ENCODE measurements at regions not wholly inside any gene's neighbourhood (a gene's known extent, or its start where the extent isn't known, plus 50 kb on each side); places are given as distances from the start of the nearest gene placed in this dataset.

DNA sequence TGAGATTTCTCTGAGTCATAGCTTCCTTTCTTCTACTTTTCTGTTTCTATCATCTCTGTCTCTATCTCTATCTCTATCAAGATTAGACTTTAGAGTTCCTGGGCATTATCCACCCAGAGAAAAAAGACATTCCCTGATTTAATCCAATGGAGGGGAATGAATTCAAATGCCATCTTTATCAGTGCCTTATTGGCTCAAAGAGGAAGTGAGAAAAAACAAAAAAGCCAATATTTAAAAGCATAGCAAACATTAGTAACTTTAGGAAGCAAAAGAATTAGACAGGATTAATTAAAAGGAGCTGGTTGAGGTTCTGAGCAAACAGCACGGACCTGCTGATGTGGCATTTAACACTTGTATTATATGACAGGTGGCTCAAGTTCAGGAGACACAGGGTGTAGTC is 736.5 kb downstream of the REEP3 start:
- Histone ChIP-seq H3K4me3 (ENCODE audit: insufficient read depth in 1 of 2, low read depth in 1 of 2, low read length in 2 of 2) (no peak overlapping the region), H2BK5ac (ENCODE audit: low read depth, low read length, poor library complexity, severe bottlenecking) (no peak overlapping the region), H2BK15ac (ENCODE audit: low read depth, poor library complexity, severe bottlenecking) (no peak overlapping the region), H3K36me3 (ENCODE audit: control insufficient read depth in 1 of 2, insufficient read depth in 2 of 2, low read depth in 1 of 2, low read length in 2 of 2) (no peaks in the 10 kb centered on the region), H2AFZ (ENCODE audit: low read depth, low read length) (no peak overlapping the region), H4K91ac (ENCODE audit: low read length) (no peak overlapping the region), H3K9ac (ENCODE audit: low read length) (no peak overlapping the region), H3K14ac (ENCODE audit: low read length in 2 of 2) (no peak overlapping the region), H2AK5ac (ENCODE audit: low read length, severe bottlenecking) (no peak overlapping the region), H3K27me3 (ENCODE audit: control insufficient read depth in 1 of 2, insufficient read depth in 1 of 2, low read length in 2 of 2) (no peaks in the 10 kb centered on the region), H3K4ac (ENCODE audit: low read depth in 1 of 2, low read length in 2 of 2) (no peak overlapping the region), H3K9me3 (ENCODE audit: control insufficient read depth, low read length) (no peaks in the 10 kb centered on the region), H2BK120ac (ENCODE audit: low read depth, low read length) (no peak overlapping the region), H3K4me1 (ENCODE audit: control insufficient read depth, insufficient read depth, low read depth, low read length) (no peaks in the 10 kb centered on the region), H3K79me1 (replicated peaks; ENCODE audit: low read length, poor library complexity, severe bottlenecking) (no peaks in the 10 kb centered on the region), H2BK12ac (ENCODE audit: low read length in 2 of 2) (no peak overlapping the region), H3K27ac (ENCODE audit: low read length, poor library complexity, severe bottlenecking) (no peak overlapping the region), H3K18ac (ENCODE audit: low read depth in 1 of 2, low read length in 2 of 2) (no peak overlapping the region), H4K8ac (ENCODE audit: low read length) (no peak overlapping the region), H3K4me2 (ENCODE audit: low read length, poor library complexity, severe bottlenecking) (no peak overlapping the region), H3K23ac (ENCODE audit: low read length in 2 of 2) (no peak overlapping the region)
- 81% methylated on average over 1 of the region's 1 CpG for WGBS
- DNase-seq = no peak

DNA sequence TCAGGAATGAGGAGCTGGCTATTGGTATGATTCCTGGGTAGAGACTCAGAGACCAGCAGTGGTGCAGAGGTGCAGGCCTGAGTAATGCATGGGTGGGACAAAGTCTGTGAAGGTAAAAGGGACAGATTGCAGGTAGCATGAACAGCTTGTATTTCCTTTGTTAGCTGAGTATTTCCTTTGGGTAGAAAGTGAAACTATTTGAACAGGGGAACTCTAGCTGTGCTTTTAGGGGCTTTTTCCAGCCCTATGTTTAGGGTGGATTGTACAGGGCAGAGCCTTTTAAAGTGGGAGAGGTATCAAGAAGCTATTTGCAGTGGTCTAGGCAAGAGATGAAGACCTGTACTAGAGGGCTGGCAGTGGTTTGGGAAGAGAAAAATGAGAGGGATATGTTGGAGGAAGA is 739.9 kb downstream of the REEP3 start:
- no peak overlapping the region for H2BK5ac ChIP-seq (ENCODE audit: low read depth, low read length, poor library complexity, severe bottlenecking)
- H3K27me3 ChIP-seq (ENCODE audit: control insufficient read depth in 1 of 2, insufficient read depth in 1 of 2, low read length in 2 of 2) = no peaks in the 10 kb centered on the region
- H3K36me3 ChIP-seq (ENCODE audit: control insufficient read depth in 1 of 2, insufficient read depth in 2 of 2, low read depth in 1 of 2, low read length in 2 of 2) = no peaks in the 10 kb centered on the region
- no peak overlapping the region for H2BK120ac ChIP-seq (ENCODE audit: low read depth, low read length)
- no peaks in the 10 kb centered on the region for H3K4me1 ChIP-seq (ENCODE audit: control insufficient read depth, insufficient read depth, low read depth, low read length)
- no peak overlapping the region for H4K91ac ChIP-seq (ENCODE audit: low read length)
- DNase-seq = no peak
- no peak overlapping the region for H3K27ac ChIP-seq (ENCODE audit: low read length, poor library complexity, severe bottlenecking)
- no peak overlapping the region for H4K8ac ChIP-seq (ENCODE audit: low read length)
- H3K9me3 ChIP-seq (ENCODE audit: control insufficient read depth, low read length) = no peaks in the 10 kb centered on the region
- no peak overlapping the region for H3K9ac ChIP-seq (ENCODE audit: low read length)
- no peak overlapping the region for H2AK5ac ChIP-seq (ENCODE audit: low read length, severe bottlenecking)
- no peak overlapping the region for H3K18ac ChIP-seq (ENCODE audit: low read depth in 1 of 2, low read length in 2 of 2)
- no peak overlapping the region for H3K4me3 ChIP-seq (ENCODE audit: insufficient read depth in 1 of 2, low read depth in 1 of 2, low read length in 2 of 2)
- H3K14ac ChIP-seq (ENCODE audit: low read length in 2 of 2) = no peak overlapping the region
- H3K23ac ChIP-seq (ENCODE audit: low read length in 2 of 2) = no peak overlapping the region
- no peak overlapping the region for H3K4me2 ChIP-seq (ENCODE audit: low read length, poor library complexity, severe bottlenecking)
- H3K4ac ChIP-seq (ENCODE audit: low read depth in 1 of 2, low read length in 2 of 2) = no peak overlapping the region
- no peak overlapping the region for H2AFZ ChIP-seq (ENCODE audit: low read depth, low read length)
- H3K79me1 ChIP-seq (replicated peaks; ENCODE audit: low read length, poor library complexity, severe bottlenecking) = no peaks in the 10 kb centered on the region
- no peak overlapping the region for H2BK15ac ChIP-seq (ENCODE audit: low read depth, poor library complexity, severe bottlenecking)
- no peak overlapping the region for H2BK12ac ChIP-seq (ENCODE audit: low read length in 2 of 2)

DNA sequence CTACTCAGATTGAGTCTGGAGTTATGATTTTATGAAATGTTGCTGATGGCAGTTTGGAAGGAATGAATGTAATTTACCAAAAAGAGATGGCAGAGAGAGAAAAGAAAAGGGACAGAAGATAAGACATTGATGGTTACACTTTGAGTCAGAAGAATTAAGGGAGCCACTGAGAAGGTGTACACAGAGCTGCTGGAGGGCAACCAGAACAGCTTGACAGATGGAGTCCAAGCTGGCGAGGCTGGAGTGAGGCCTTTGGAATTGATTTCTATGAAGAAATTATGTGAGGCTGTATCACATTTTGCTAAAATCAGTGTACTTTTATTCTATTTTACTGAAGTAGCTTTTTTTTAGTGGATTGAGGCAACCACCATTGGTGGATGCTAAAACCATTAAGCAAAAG is 740.5 kb downstream of the REEP3 start:
- H3K14ac ChIP-seq (ENCODE audit: low read length in 2 of 2) = no peak overlapping the region
- WGBS = 100% methylated on average over 1 of the region's 1 CpG
- H2BK120ac ChIP-seq (ENCODE audit: low read depth, low read length) = no peak overlapping the region
- no peaks in the 10 kb centered on the region for H3K9me3 ChIP-seq (ENCODE audit: control insufficient read depth, low read length)
- no peak overlapping the region for H3K27ac ChIP-seq (ENCODE audit: low read length, poor library complexity, severe bottlenecking)
- H3K4ac ChIP-seq (ENCODE audit: low read depth in 1 of 2, low read length in 2 of 2) = no peak overlapping the region
- H3K4me2 ChIP-seq (ENCODE audit: low read length, poor library complexity, severe bottlenecking) = no peak overlapping the region
- no peak overlapping the region for H3K23ac ChIP-seq (ENCODE audit: low read length in 2 of 2)
- no peaks in the 10 kb centered on the region for H3K4me1 ChIP-seq (ENCODE audit: control insufficient read depth, insufficient read depth, low read depth, low read length)
- H3K36me3 ChIP-seq (ENCODE audit: control insufficient read depth in 1 of 2, insufficient read depth in 2 of 2, low read depth in 1 of 2, low read length in 2 of 2) = no peaks in the 10 kb centered on the region
- no peak overlapping the region for H2AFZ ChIP-seq (ENCODE audit: low read depth, low read length)
- H3K27me3 ChIP-seq (ENCODE audit: control insufficient read depth in 1 of 2, insufficient read depth in 1 of 2, low read length in 2 of 2) = no peaks in the 10 kb centered on the region
- no peak for DNase-seq
- H2BK12ac ChIP-seq (ENCODE audit: low read length in 2 of 2) = no peak overlapping the region
- H3K4me3 ChIP-seq (ENCODE audit: insufficient read depth in 1 of 2, low read depth in 1 of 2, low read length in 2 of 2) = no peak overlapping the region
- no peak overlapping the region for H2BK15ac ChIP-seq (ENCODE audit: low read depth, poor library complexity, severe bottlenecking)
- H3K9ac ChIP-seq (ENCODE audit: low read length) = no peak overlapping the region
- no peak overlapping the region for H4K91ac ChIP-seq (ENCODE audit: low read length)
- H2AK5ac ChIP-seq (ENCODE audit: low read length, severe bottlenecking) = no peak overlapping the region
- H3K18ac ChIP-seq (ENCODE audit: low read depth in 1 of 2, low read length in 2 of 2) = no peak overlapping the region
- H2BK5ac ChIP-seq (ENCODE audit: low read depth, low read length, poor library complexity, severe bottlenecking) = no peak overlapping the region
- H3K79me1 ChIP-seq (replicated peaks; ENCODE audit: low read length, poor library complexity, severe bottlenecking) = no peaks in the 10 kb centered on the region
- H4K8ac ChIP-seq (ENCODE audit: low read length) = no peak overlapping the region

DNA sequence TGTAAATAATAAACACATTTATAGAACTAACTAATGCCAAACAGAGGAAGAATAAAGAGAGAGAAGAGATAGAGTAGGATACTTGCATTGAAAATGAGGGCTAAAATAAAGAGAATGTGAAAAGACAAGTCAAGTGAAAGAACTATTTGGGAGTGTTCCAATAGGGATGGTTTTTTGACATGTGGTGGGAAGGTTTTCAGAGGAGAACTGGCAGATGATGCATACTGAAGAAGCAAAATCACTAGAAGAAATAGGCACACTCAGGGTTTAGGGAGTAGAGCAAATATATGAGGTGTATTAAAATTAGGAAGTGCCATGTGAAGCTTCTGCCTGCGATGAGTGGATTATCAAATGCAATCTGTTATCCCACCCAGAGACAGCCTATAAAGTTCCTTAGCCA is 744.8 kb downstream of the REEP3 start:
- H4K8ac ChIP-seq (ENCODE audit: low read length) = no peak overlapping the region
- no peak overlapping the region for H3K23ac ChIP-seq (ENCODE audit: low read length in 2 of 2)
- H3K79me1 ChIP-seq (replicated peaks; ENCODE audit: low read length, poor library complexity, severe bottlenecking) = no peaks in the 10 kb centered on the region
- no peaks in the 10 kb centered on the region for H3K27me3 ChIP-seq (ENCODE audit: control insufficient read depth in 1 of 2, insufficient read depth in 1 of 2, low read length in 2 of 2)
- H3K4me1 ChIP-seq (ENCODE audit: control insufficient read depth, insufficient read depth, low read depth, low read length) = no peaks in the 10 kb centered on the region
- H2BK12ac ChIP-seq (ENCODE audit: low read length in 2 of 2) = no peak overlapping the region
- whole genome bisulfite sequencing = no CpG with 5 or more reads among the region's 1 CpG
- H2AK5ac ChIP-seq (ENCODE audit: low read length, severe bottlenecking) = no peak overlapping the region
- H2AFZ ChIP-seq (ENCODE audit: low read depth, low read length) = no peak overlapping the region
- H4K91ac ChIP-seq (ENCODE audit: low read length) = no peak overlapping the region
- H3K14ac ChIP-seq (ENCODE audit: low read length in 2 of 2) = no peak overlapping the region
- H3K4ac ChIP-seq (ENCODE audit: low read depth in 1 of 2, low read length in 2 of 2) = no peak overlapping the region
- no peak overlapping the region for H3K4me2 ChIP-seq (ENCODE audit: low read length, poor library complexity, severe bottlenecking)
- no peak overlapping the region for H2BK15ac ChIP-seq (ENCODE audit: low read depth, poor library complexity, severe bottlenecking)
- H2BK120ac ChIP-seq (ENCODE audit: low read depth, low read length) = no peak overlapping the region
- H3K18ac ChIP-seq (ENCODE audit: low read depth in 1 of 2, low read length in 2 of 2) = no peak overlapping the region
- no peak overlapping the region for H3K4me3 ChIP-seq (ENCODE audit: insufficient read depth in 1 of 2, low read depth in 1 of 2, low read length in 2 of 2)
- no peaks in the 10 kb centered on the region for H3K36me3 ChIP-seq (ENCODE audit: control insufficient read depth in 1 of 2, insufficient read depth in 2 of 2, low read depth in 1 of 2, low read length in 2 of 2)
- no peak overlapping the region for H3K9ac ChIP-seq (ENCODE audit: low read length)
- H2BK5ac ChIP-seq (ENCODE audit: low read depth, low read length, poor library complexity, severe bottlenecking) = no peak overlapping the region
- no peak for DNase-seq
- no peak overlapping the region for H3K27ac ChIP-seq (ENCODE audit: low read length, poor library complexity, severe bottlenecking)
- no peaks in the 10 kb centered on the region for H3K9me3 ChIP-seq (ENCODE audit: control insufficient read depth, low read length)

Measured in mesenchymal stem cell (in vitro differentiated cells and primary cell).